IMR-90 (cell line): ENCODE measurements at regions not wholly inside any gene's neighbourhood (a gene's known extent, or its start where the extent isn't known, plus 50 kb on each side); places are given as distances from the start of the nearest gene placed in this dataset.

Experiments
- ATAC-seq: fragments of 200-7000 bp; cut with Tn5 transposase; 2 replicates; pipeline ENCODE4 v1.9.1; 2020; ENCODE audit warnings: low read depth, mild to moderate bottlenecking, moderate library complexity
- BruUV-seq: library from RNA; stranded (reverse); fragments of 400-500 nt; replicated peaks from 2 replicates; lab custom pipeline; 2021; lab: Mats Ljungman, UMichigan
- CTCF ChIA-PET: fragments of 300-600 bp; formaldehyde crosslinking; extraction: SDS; loops from one replicate; lab custom pipeline; 2021; ENCODE audit warnings: antibody characterized with exemption; lab: Yijun Ruan, JAX
- POLR2A ChIA-PET: fragments of 300-600 bp; sonication (Branson Sonifier 250); formaldehyde crosslinking; loops from one replicate; lab custom pipeline; 2022; ENCODE audit warnings: antibody characterized with exemption; ENCODE audit not compliant: unreplicated experiment; lab: Charles Lee
- DNase-seq: peaks from one replicate; pipeline ENCODE4 v3.0.0; 2013
- H2AFZ ChIP-seq: replicated peaks from 2 replicates; pipeline ENCODE3; 2013; ENCODE audit warnings: low read length, mild to moderate bottlenecking; ENCODE audit not compliant: poor library complexity
- H2AK5ac ChIP-seq: 2 replicates; pipeline ENCODE4 v1.6.1; 2013; ENCODE audit warnings: low read depth, low read length, inconsistent platforms
- H2AK9ac ChIP-seq: replicated peaks from 2 replicates; pipeline ENCODE3; 2013; ENCODE audit warnings: mild to moderate bottlenecking, low read depth, low read length, moderate library complexity; ENCODE audit not compliant: poor library complexity
- H2BK120ac ChIP-seq: 2 replicates; pipeline ENCODE4 v1.6.1; 2013; ENCODE audit warnings: low read depth, low read length, inconsistent platforms
- H2BK15ac ChIP-seq: 3 replicates; pipeline ENCODE4 v1.6.1; 2013; ENCODE audit warnings: low read depth, low read length, inconsistent platforms
- H2BK20ac ChIP-seq: 2 replicates; pipeline ENCODE4 v1.6.1; 2013; ENCODE audit warnings: low read depth, mild to moderate bottlenecking, inconsistent platforms, low read length, moderate library complexity
- H2BK5ac ChIP-seq: 2 replicates; pipeline ENCODE4 v1.6.1; 2013; ENCODE audit warnings: mild to moderate bottlenecking, low read depth, low read length, inconsistent platforms; ENCODE audit not compliant: poor library complexity, severe bottlenecking
- H3K14ac ChIP-seq: replicated peaks from 2 replicates; pipeline ENCODE4 v1.6.1; 2013; ENCODE audit warnings: low read depth, low read length, inconsistent platforms
- H3K18ac ChIP-seq: 2 replicates; pipeline ENCODE4 v1.6.1; 2013; ENCODE audit warnings: low read depth, low read length, control low read depth
- H3K23ac ChIP-seq: 2 replicates; pipeline ENCODE4 v1.6.1; 2013; ENCODE audit warnings: low read depth, low read length, inconsistent platforms
- H3K27ac ChIP-seq: 2 replicates; pipeline ENCODE4 v1.5.1; 2013; ENCODE audit warnings: mild to moderate bottlenecking, control low read depth, low read length; ENCODE audit not compliant: insufficient read depth
- H3K27me3 ChIP-seq: 2 replicates; pipeline ENCODE4 v1.6.1; 2013; ENCODE audit warnings: low read length; ENCODE audit not compliant: control insufficient read depth, insufficient read depth
- H3K36me3 ChIP-seq: 2 replicates; pipeline ENCODE4 v1.6.1; 2013; ENCODE audit warnings: low read length, mixed read lengths; ENCODE audit not compliant: control insufficient read depth, insufficient read depth
- H3K4ac ChIP-seq: 2 replicates; pipeline ENCODE4 v1.6.1; 2013; ENCODE audit warnings: low read depth, low read length, inconsistent platforms
- H3K4me1 ChIP-seq: 2 replicates; pipeline ENCODE4 v1.6.1; 2013; ENCODE audit warnings: low read length, mixed read lengths; ENCODE audit not compliant: control insufficient read depth, insufficient read depth
- H3K4me2 ChIP-seq: 2 replicates; pipeline ENCODE4 v1.6.1; 2013; ENCODE audit warnings: low read depth, mild to moderate bottlenecking, control low read depth, low read length, moderate library complexity
- H3K4me3 ChIP-seq: 2 replicates; pipeline ENCODE4 v1.5.1; 2013; ENCODE audit warnings: low read depth, mild to moderate bottlenecking, control low read depth, low read length, moderate library complexity; ENCODE audit not compliant: insufficient read depth
- H3K56ac ChIP-seq: 2 replicates; pipeline ENCODE4 v1.6.1; 2013; ENCODE audit warnings: low read length, inconsistent platforms; ENCODE audit not compliant: insufficient read depth; ENCODE audit errors: extremely low read depth
- H3K79me1 ChIP-seq, 2 experiments: 2 replicates each; pipeline ENCODE4 v1.6.1; 2013; ENCODE audit warnings: low read length in 2 of 2, inconsistent platforms in 1 of 2, low read depth in 1 of 2
- H3K9ac ChIP-seq: 2 replicates; pipeline ENCODE4 v1.6.1; 2013; ENCODE audit warnings: low read depth, low read length, control low read depth
- H3K9me1 ChIP-seq: 2 replicates; pipeline ENCODE4 v1.6.1; 2013; ENCODE audit warnings: low read length, inconsistent platforms; ENCODE audit not compliant: insufficient read depth
- H3K9me3 ChIP-seq: 2 replicates; pipeline ENCODE4 v1.6.1; 2013; ENCODE audit warnings: low read length; ENCODE audit not compliant: control insufficient read depth, insufficient read depth
- H4K20me1 ChIP-seq: 2 replicates; pipeline ENCODE4 v1.6.1; 2013; ENCODE audit warnings: low read length, inconsistent platforms; ENCODE audit not compliant: insufficient read depth
- H4K5ac ChIP-seq: 2 replicates; pipeline ENCODE4 v1.6.1; 2013; ENCODE audit warnings: mild to moderate bottlenecking, low read depth, low read length, control low read depth
- H4K8ac ChIP-seq, 2 experiments: 2 replicates each; pipeline ENCODE4 v1.6.1; 2013; ENCODE audit warnings: low read depth in 2 of 2, low read length in 2 of 2, control low read depth in 1 of 2, inconsistent platforms in 1 of 2
- H4K91ac ChIP-seq: 2 replicates; pipeline ENCODE4 v1.6.1; 2013; ENCODE audit warnings: low read depth, low read length, inconsistent platforms; ENCODE audit not compliant: insufficient read depth
- BHLHE40 ChIP-seq: fragments of 150-350 bp; IDR thresholded peaks from 2 replicates; pipeline ENCODE4 v1.6.1; 2016; ENCODE audit warnings: mild to moderate bottlenecking, low read depth, low read length
- CEBPB ChIP-seq: IDR thresholded peaks from 2 replicates; pipeline ENCODE4 v1.6.1; 2012; ENCODE audit warnings: low read depth, low read length, improper control_type of control experiment
- CHD1 ChIP-seq: IDR thresholded peaks from 2 replicates; pipeline ENCODE4 v1.6.1; 2012; ENCODE audit warnings: low read depth, low read length, improper control_type of control experiment
- CTCF ChIP-seq: conservative IDR thresholded peaks from 2 replicates; pipeline ENCODE4 v1.5.1; 2012; ENCODE audit warnings: mild to moderate bottlenecking, low read depth, low read length, improper control_type of control experiment
- ELK1 ChIP-seq: fragments of 150-350 bp; IDR thresholded peaks from 2 replicates; pipeline ENCODE4 v1.6.1; 2016; ENCODE audit warnings: low read depth, mild to moderate bottlenecking, low read length, moderate library complexity, borderline replicate concordance
- FOS ChIP-seq: fragments of 150-350 bp; IDR thresholded peaks from 2 replicates; pipeline ENCODE4 v1.6.1; 2016; ENCODE audit warnings: low read depth, low read length
- MAFK ChIP-seq: IDR thresholded peaks from 2 replicates; pipeline ENCODE4 v1.6.1; 2012; ENCODE audit warnings: low read depth, low read length, improper control_type of control experiment
- MAZ ChIP-seq: IDR thresholded peaks from 2 replicates; pipeline ENCODE4 v1.6.1; 2012; ENCODE audit warnings: low read depth, mild to moderate bottlenecking, low read length, improper control_type of control experiment, moderate library complexity, borderline replicate concordance
- MXI1 ChIP-seq: IDR thresholded peaks from 2 replicates; pipeline ENCODE4 v1.6.1; 2012; ENCODE audit warnings: low read depth, mild to moderate bottlenecking, low read length, moderate library complexity, borderline replicate concordance
- NFE2L2 ChIP-seq: fragments of 150-350 bp; IDR thresholded peaks from 2 replicates; pipeline ENCODE4 v1.6.1; 2016; ENCODE audit warnings: low read depth, mild to moderate bottlenecking, low read length
- POLR2A ChIP-seq: IDR thresholded peaks from 2 replicates; pipeline ENCODE4 v1.6.1; 2012; ENCODE audit warnings: mild to moderate bottlenecking, low read depth, low read length
- RAD21 ChIP-seq: IDR thresholded peaks from 2 replicates; pipeline ENCODE4 v1.6.1; 2012; ENCODE audit warnings: low read length, improper control_type of control experiment
- RCOR1 ChIP-seq: IDR thresholded peaks from 2 replicates; pipeline ENCODE4 v1.6.1; 2012; ENCODE audit warnings: mild to moderate bottlenecking, low read length, improper control_type of control experiment; ENCODE audit not compliant: insufficient replicate concordance
- RFX5 ChIP-seq: IDR thresholded peaks from 2 replicates; pipeline ENCODE4 v1.8.0; 2012; ENCODE audit warnings: low read depth, mild to moderate bottlenecking, low read length, moderate library complexity
- SMC3 ChIP-seq: fragments of 150-350 bp; IDR thresholded peaks from 2 replicates; pipeline ENCODE4 v1.6.1; 2016; ENCODE audit warnings: low read depth, mild to moderate bottlenecking, antibody characterized with exemption, low read length, moderate library complexity
- USF2 ChIP-seq: fragments of 150-350 bp; IDR thresholded peaks from 2 replicates; pipeline ENCODE4 v1.6.1; 2017; ENCODE audit warnings: mild to moderate bottlenecking, antibody characterized with exemption, low read length, low read depth
- WGBS, 2 experiments: methylation state at CpG; one replicate each; pipeline versions ENCODE4 v1.1.5 to v1.1.7; 2013; ENCODE audit warnings: missing lambda C conversion rate in 2 of 2; ENCODE audit not compliant: insufficient read length in 1 of 2; ENCODE audit errors: extremely low coverage in 2 of 2; 5-methylcytosine and 5-hydroxymethylcytosine counted together
- dilution Hi-C: fragments of 300-500 bp; cut with HindIII; formaldehyde crosslinking; loops from one replicate; pipeline ENCODE4 v1.14.3; 2018; ENCODE audit warnings: low sequenced_read_pairs; ENCODE audit not compliant: unreplicated experiment
- in situ Hi-C: fragments of 300-500 bp; cut with MboI; formaldehyde crosslinking; loops from 3 replicates; pipeline ENCODE4 v1.14.3; 2019; ENCODE audit warnings: low sequenced_read_pairs, inconsistent platforms, mixed read lengths
- intact Hi-C: fragments of 100-400 bp; cut with micrococcal nuclease; formaldehyde crosslinking; loops from 2 replicates; pipeline ENCODE4 v1.10.0; 2022

- Histone ChIP-seq H3K4ac (no peak overlapping the region), H4K91ac (no peak overlapping the region), H4K8ac (no peak overlapping the region), H3K27me3 (no peaks in the 10 kb centered on the region), H4K20me1 (no peaks in the 10 kb centered on the region), H3K36me3 (no peaks in the 10 kb centered on the region), H3K4me3 (no peak overlapping the region), H2AK5ac (no peak overlapping the region), H4K5ac (no peak overlapping the region), H2BK15ac (no peak overlapping the region), H3K4me2 (no peak overlapping the region), H3K9ac (no peak overlapping the region), H2BK120ac (no peak overlapping the region), H2BK20ac (no peak overlapping the region), H2BK5ac (no peak overlapping the region), H2AK9ac (no peak overlapping the region), H2AFZ (no peak overlapping the region), H3K9me3 (no peaks in the 10 kb centered on the region), H3K9me1 (no peaks in the 10 kb centered on the region), H3K23ac (no peak overlapping the region), H3K18ac (no peak overlapping the region), H3K14ac (no peak overlapping the region), H3K4me1 (no peaks in the 10 kb centered on the region), H3K27ac (no peak overlapping the region), H3K56ac (no peak overlapping the region), H3K79me1 (no peaks in the 10 kb centered on the region)
- POLR2A ChIA-PET, result no interaction called here
- in situ Hi-C loops (no loop called here), intact Hi-C loops (no loop called here), dilution Hi-C loops (no loop called here)
- TF ChIP-seq POLR2A (no peak), RCOR1 (no peak), USF2 (no peak), NFE2L2 (no peak), ELK1 (no peak), CEBPB (no peak), MAFK (no peak), BHLHE40 (no peak), CTCF (no peak), SMC3 (no peak), CHD1 (no peak), RFX5 (no peak), MAZ (no peak), FOS (no peak), MXI1 (no peak), RAD21 (no peak)
- no CpG with 5 or more reads among the region's 7 CpGs for WGBS, 2 experiments
- DNase-seq (no peak), ATAC-seq (no peak)
- CTCF ChIA-PET, result no interaction called here
- BruUV-seq, result no TSS peak
These were observed 403.4 kb downstream of the CDH11 start for GRCh38 chr16:64718486-64718885.
